ENCODE measurements at regions not wholly inside any gene's neighbourhood (a gene's known extent, or its start where the extent isn't known, plus 50 kb on each side); places are given as distances from the start of the nearest gene placed in this dataset.

GRCh38 chr9:18118268-18118667, 355.7 kb upstream of the ADAMTSL1 start:
- no peak for TF ChIP-seq EZH2phosphoT487 (IDR thresholded peaks at IDR 0.05; ENCODE audit: low read depth)
- no peak for TF ChIP-seq CTCF (IDR thresholded peaks at IDR 0.05; ENCODE audit: low read depth, low read length)
- Histone ChIP-seq H2AFZ (ENCODE audit: low read depth, low read length) (no peak overlapping the region), H3K4me1 (ENCODE audit: low read length) (no peaks in the 10 kb centered on the region), H3K27ac (ENCODE audit: low read length) (no peak overlapping the region), H3K4me3 (ENCODE audit: low read length) (no peak overlapping the region), H3K4me2 (ENCODE audit: low read length) (no peak overlapping the region), H3K79me2 (ENCODE audit: low read length) (no peaks in the 10 kb centered on the region), H3K9ac (ENCODE audit: low read length) (no peak overlapping the region), H4K20me1 (ENCODE audit: insufficient read depth, low read length) (no peaks in the 10 kb centered on the region), H3K9me3 (ENCODE audit: insufficient read depth, low read length) (no peaks in the 10 kb centered on the region), H3K27me3 (ENCODE audit: low read depth, low read length) (no peaks in the 10 kb centered on the region), H3K36me3 (replicated peaks; ENCODE audit: low read depth, low read length) (no peaks in the 10 kb centered on the region)

- no peak overlapping the region for H3K27ac ChIP-seq (ENCODE audit: low read length)
- no peak overlapping the region for H3K4me2 ChIP-seq (ENCODE audit: low read length)
- no peaks in the 10 kb centered on the region for H3K79me2 ChIP-seq (ENCODE audit: low read length)
- no peaks in the 10 kb centered on the region for H3K4me1 ChIP-seq (ENCODE audit: low read length)
- TF ChIP-seq EZH2phosphoT487 (IDR thresholded peaks at IDR 0.05; ENCODE audit: low read depth), result no peak
- no peak for TF ChIP-seq CTCF (IDR thresholded peaks at IDR 0.05; ENCODE audit: low read depth, low read length)
- no peaks in the 10 kb centered on the region for H3K9me3 ChIP-seq (ENCODE audit: insufficient read depth, low read length)
- no peak overlapping the region for H2AFZ ChIP-seq (ENCODE audit: low read depth, low read length)
- no peaks in the 10 kb centered on the region for H4K20me1 ChIP-seq (ENCODE audit: insufficient read depth, low read length)
- H3K9ac ChIP-seq (ENCODE audit: low read length), result no peak overlapping the region
- no peaks in the 10 kb centered on the region for H3K27me3 ChIP-seq (ENCODE audit: low read depth, low read length)
- no peak overlapping the region for H3K4me3 ChIP-seq (ENCODE audit: low read length)
- no peaks in the 10 kb centered on the region for H3K36me3 ChIP-seq (replicated peaks; ENCODE audit: low read depth, low read length)
Observed at GRCh38 chr9:18122171-18122570, 351.8 kb upstream of the ADAMTSL1 start.

GRCh38 chr9:18124760-18125159, 349.2 kb upstream of the ADAMTSL1 start:
- Histone ChIP-seq H3K4me2 (ENCODE audit: low read length) (no peak overlapping the region), H3K79me2 (ENCODE audit: low read length) (no peaks in the 10 kb centered on the region), H3K9me3 (ENCODE audit: insufficient read depth, low read length) (no peaks in the 10 kb centered on the region), H2AFZ (ENCODE audit: low read depth, low read length) (no peak overlapping the region), H3K4me1 (ENCODE audit: low read length) (no peaks in the 10 kb centered on the region), H3K9ac (ENCODE audit: low read length) (no peak overlapping the region), H3K27me3 (ENCODE audit: low read depth, low read length) (no peaks in the 10 kb centered on the region), H4K20me1 (ENCODE audit: insufficient read depth, low read length) (no peaks in the 10 kb centered on the region), H3K4me3 (ENCODE audit: low read length) (no peak overlapping the region), H3K27ac (ENCODE audit: low read length) (no peak overlapping the region), H3K36me3 (replicated peaks; ENCODE audit: low read depth, low read length) (no peaks in the 10 kb centered on the region)
- TF ChIP-seq EZH2phosphoT487 (IDR thresholded peaks at IDR 0.05; ENCODE audit: low read depth) (no peak), CTCF (IDR thresholded peaks at IDR 0.05; ENCODE audit: low read depth, low read length) (no peak)

DNA sequence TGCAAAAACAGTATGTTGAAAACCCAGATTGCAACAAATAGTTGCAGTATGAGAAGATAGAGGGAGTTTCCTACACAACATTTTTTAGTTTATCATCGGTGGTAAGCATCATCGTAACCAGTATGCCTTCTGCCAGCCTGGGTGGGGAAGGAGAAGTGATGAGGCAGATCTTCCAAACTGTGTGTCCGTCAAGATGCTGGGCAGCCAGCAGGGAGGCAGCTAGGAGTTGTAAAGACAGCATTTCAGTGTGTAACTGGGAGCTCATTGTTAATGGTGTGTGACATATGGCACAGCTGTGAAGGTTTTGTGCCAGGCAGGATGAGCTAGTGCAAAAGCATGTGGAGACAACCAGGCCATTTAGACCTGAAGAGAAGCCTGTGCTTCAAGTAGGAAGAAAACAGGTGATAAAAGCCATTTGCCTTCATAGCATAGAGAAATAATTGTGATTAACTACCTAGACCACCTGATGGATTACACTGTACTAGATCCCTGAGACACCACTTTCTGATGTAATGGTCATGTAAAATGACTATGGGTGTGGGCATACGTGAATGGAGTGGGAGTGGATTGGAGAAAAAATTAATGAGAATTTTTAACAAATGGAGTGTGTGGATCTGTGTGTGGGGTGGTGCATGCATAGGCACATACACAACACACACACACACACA, 347.0 kb upstream of the ADAMTSL1 start:
- no peaks in the 10 kb centered on the region for H3K36me3 ChIP-seq (replicated peaks; ENCODE audit: low read depth, low read length)
- H3K4me2 ChIP-seq (ENCODE audit: low read length), result no peak overlapping the region
- no peaks in the 10 kb centered on the region for H3K9me3 ChIP-seq (ENCODE audit: insufficient read depth, low read length)
- H2AFZ ChIP-seq (ENCODE audit: low read depth, low read length), result no peak overlapping the region
- no peak overlapping the region for H3K4me3 ChIP-seq (ENCODE audit: low read length)
- no peak overlapping the region for H3K27ac ChIP-seq (ENCODE audit: low read length)
- no peaks in the 10 kb centered on the region for H3K4me1 ChIP-seq (ENCODE audit: low read length)
- no peaks in the 10 kb centered on the region for H3K79me2 ChIP-seq (ENCODE audit: low read length)
- TF ChIP-seq CTCF (IDR thresholded peaks at IDR 0.05; ENCODE audit: low read depth, low read length) (no peak), EZH2phosphoT487 (IDR thresholded peaks at IDR 0.05; ENCODE audit: low read depth) (no peak)
- H3K27me3 ChIP-seq (ENCODE audit: low read depth, low read length), result no peaks in the 10 kb centered on the region
- H3K9ac ChIP-seq (ENCODE audit: low read length), result no peak overlapping the region
- H4K20me1 ChIP-seq (ENCODE audit: insufficient read depth, low read length), result no peaks in the 10 kb centered on the region
